NT2/D1 (cell line): ENCODE measurements at regions not wholly inside any gene's neighbourhood (a gene's known extent, or its start where the extent isn't known, plus 50 kb on each side); places are given as distances from the start of the nearest gene placed in this dataset.

Experiments
- YY1 ChIP-seq: IDR thresholded peaks from 2 replicates; pipeline ENCODE4 v1.6.1; 2011; ENCODE audit not compliant: insufficient read length, insufficient read depth
- ZNF274 ChIP-seq: IDR thresholded peaks from 2 replicates; pipeline ENCODE4 v1.6.1; 2011; ENCODE audit warnings: mild to moderate bottlenecking, low read depth, low read length

GRCh38 chr7:69328516-69328915 is 269.8 kb upstream of the AUTS2 start:
- TF ChIP-seq ZNF274 (no peak), YY1 (no peak)
